ENCODE measurements at regions not wholly inside any gene's neighbourhood (a gene's known extent, or its start where the extent isn't known, plus 50 kb on each side); places are given as distances from the start of the nearest gene placed in this dataset.

DNA sequence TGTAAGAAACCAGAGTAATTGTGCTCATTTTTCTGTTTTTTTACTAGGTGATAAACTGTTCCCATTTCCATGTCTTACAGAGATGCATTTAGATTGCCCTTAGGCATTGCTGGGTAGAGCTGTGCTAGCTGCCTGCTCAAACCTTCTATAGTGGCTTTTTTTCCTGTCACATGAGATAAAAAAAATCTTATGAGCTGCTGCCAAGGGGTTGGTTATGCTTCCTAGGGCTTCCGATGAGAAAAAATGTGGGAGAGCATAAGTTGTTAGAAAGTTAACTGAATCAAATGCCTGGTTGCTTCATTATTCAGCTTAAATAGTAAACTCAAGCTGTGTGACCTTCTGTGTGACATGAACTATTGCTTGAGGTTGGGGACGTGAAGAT, 50.0 kb upstream of the NOX3 start:
- no peak overlapping the region for H3K27ac ChIP-seq
- H3K27me3 ChIP-seq: no peaks in the 10 kb centered on the region
- H3K36me3 ChIP-seq: no peaks in the 10 kb centered on the region
- no peak overlapping the region for H3K4me3 ChIP-seq (ENCODE audit: low read depth in 1 of 2, low read length in 1 of 2)
- no peaks in the 10 kb centered on the region for H3K9me3 ChIP-seq
- no peak for TF ChIP-seq CTCF (IDR thresholded peaks at IDR 0.05)
- H3K4me1 ChIP-seq (ENCODE audit: control insufficient read depth in 1 of 2, insufficient read depth in 1 of 2, low read depth in 1 of 2, low read length in 1 of 2): no peaks in the 10 kb centered on the region
